Mesenchymal stem cell (in vitro differentiated cells and primary cell): ENCODE measurements at regions not wholly inside any gene's neighbourhood (a gene's known extent, or its start where the extent isn't known, plus 50 kb on each side); places are given as distances from the start of the nearest gene placed in this dataset.

Experiments used
- DNase-seq: peaks from one replicate; pipeline ENCODE4 v3.0.0-alpha.2; 2013
- H2AFZ ChIP-seq: one replicate; pipeline ENCODE4 v1.6.1; 2013; ENCODE audit warnings: low read depth, mild to moderate bottlenecking, control low read depth, inconsistent platforms, low read length, moderate library complexity
- H2AK5ac ChIP-seq: 2 replicates; pipeline ENCODE4 v1.6.1; 2013; ENCODE audit warnings: low read length, moderate library complexity, mild to moderate bottlenecking, inconsistent platforms; ENCODE audit not compliant: severe bottlenecking
- H2BK120ac ChIP-seq: one replicate; pipeline ENCODE4 v1.6.1; 2013; ENCODE audit warnings: low read depth, mild to moderate bottlenecking, inconsistent platforms, low read length, moderate library complexity
- H2BK12ac ChIP-seq, 2 experiments: one replicate each; pipeline ENCODE4 v1.6.1; 2013; ENCODE audit warnings: inconsistent platforms in 2 of 2, low read length in 2 of 2, mild to moderate bottlenecking in 2 of 2, moderate library complexity in 2 of 2, control low read depth in 1 of 2
- H2BK15ac ChIP-seq: one replicate; pipeline ENCODE4 v1.6.1; 2013; ENCODE audit warnings: mild to moderate bottlenecking, low read depth, inconsistent platforms; ENCODE audit not compliant: poor library complexity, severe bottlenecking
- H2BK5ac ChIP-seq: 2 replicates; pipeline ENCODE4 v1.6.1; 2013; ENCODE audit warnings: low read depth, mild to moderate bottlenecking, low read length, control low read depth, inconsistent platforms; ENCODE audit not compliant: poor library complexity, severe bottlenecking
- H3K14ac ChIP-seq, 2 experiments: one replicate each; pipeline ENCODE4 v1.6.1; 2013; ENCODE audit warnings: inconsistent platforms in 2 of 2, low read length in 2 of 2, control low read depth in 1 of 2, mild to moderate bottlenecking in 1 of 2, moderate library complexity in 1 of 2
- H3K18ac ChIP-seq, 2 experiments: one replicate each; pipeline ENCODE4 v1.6.1; 2013; ENCODE audit warnings: inconsistent platforms in 2 of 2, low read length in 2 of 2, control low read depth in 1 of 2, low read depth in 1 of 2, mild to moderate bottlenecking in 1 of 2
- H3K23ac ChIP-seq, 2 experiments: one replicate each; pipeline ENCODE4 v1.6.1; 2013; ENCODE audit warnings: inconsistent platforms in 2 of 2, low read length in 2 of 2, mild to moderate bottlenecking in 2 of 2, moderate library complexity in 2 of 2, control low read depth in 1 of 2
- H3K27ac ChIP-seq: 2 replicates; pipeline ENCODE4 v1.5.1; 2013; ENCODE audit warnings: mild to moderate bottlenecking, moderate library complexity, low read length, control low read depth, inconsistent platforms; ENCODE audit not compliant: poor library complexity, severe bottlenecking
- H3K27me3 ChIP-seq, 2 experiments: 2 replicates each; pipeline versions ENCODE4 v1.6.1 to v1.7.0; 2013; ENCODE audit warnings: low read length in 2 of 2, mild to moderate bottlenecking in 2 of 2, moderate library complexity in 2 of 2, control low read depth in 1 of 2, inconsistent platforms in 1 of 2; ENCODE audit not compliant: control insufficient read depth in 1 of 2, insufficient read depth in 1 of 2
- H3K36me3 ChIP-seq, 2 experiments: 2 replicates each; pipeline versions ENCODE4 v1.6.1 to v1.7.0; 2013; ENCODE audit warnings: low read length in 2 of 2, control low read depth in 1 of 2, inconsistent platforms in 1 of 2, low read depth in 1 of 2, mild to moderate bottlenecking in 1 of 2; ENCODE audit not compliant: insufficient read depth in 2 of 2, control insufficient read depth in 1 of 2
- H3K4ac ChIP-seq, 2 experiments: one replicate each; pipeline ENCODE4 v1.6.1; 2013; ENCODE audit warnings: inconsistent platforms in 2 of 2, low read length in 2 of 2, mild to moderate bottlenecking in 2 of 2, moderate library complexity in 2 of 2, control low read depth in 1 of 2, low read depth in 1 of 2
- H3K4me1 ChIP-seq: 2 replicates; pipeline ENCODE4 v1.6.1; 2013; ENCODE audit warnings: low read depth, low read length, control low read depth; ENCODE audit not compliant: control insufficient read depth, insufficient read depth
- H3K4me2 ChIP-seq: 2 replicates; pipeline ENCODE4 v1.6.1; 2013; ENCODE audit warnings: low read length, mild to moderate bottlenecking, inconsistent platforms; ENCODE audit not compliant: poor library complexity, severe bottlenecking
- H3K4me3 ChIP-seq, 2 experiments: 2 replicates each; pipeline versions ENCODE4 v1.5.1 to v1.7.0; 2013; ENCODE audit warnings: low read length in 2 of 2, mild to moderate bottlenecking in 2 of 2, control low read depth in 1 of 2, low read depth in 1 of 2; ENCODE audit not compliant: insufficient read depth in 1 of 2
- H3K79me1 ChIP-seq: replicated peaks from 2 replicates; pipeline ENCODE4 v1.6.1; 2013; ENCODE audit warnings: mild to moderate bottlenecking, control low read depth, low read length, inconsistent platforms; ENCODE audit not compliant: poor library complexity, severe bottlenecking
- H3K9ac ChIP-seq: 2 replicates; pipeline ENCODE4 v1.7.0; 2013; ENCODE audit warnings: mild to moderate bottlenecking, low read length, moderate library complexity
- H3K9me3 ChIP-seq: 2 replicates; pipeline ENCODE4 v1.7.0; 2013; ENCODE audit warnings: mild to moderate bottlenecking, low read length; ENCODE audit not compliant: control insufficient read depth
- H4K8ac ChIP-seq: one replicate; pipeline ENCODE4 v1.6.1; 2013; ENCODE audit warnings: inconsistent platforms, mild to moderate bottlenecking, low read length, moderate library complexity
- H4K91ac ChIP-seq: one replicate; pipeline ENCODE4 v1.6.1; 2013; ENCODE audit warnings: mild to moderate bottlenecking, low read length, inconsistent platforms
- WGBS: methylation state at CpG from one replicate; pipeline ENCODE4 v1.1.7; 2013; ENCODE audit warnings: mixed read lengths; 5-methylcytosine and 5-hydroxymethylcytosine counted together

GRCh38 chr6:74606582-74607071 is 599.2 kb downstream of the COL12A1 start:
- H2AK5ac ChIP-seq: no peak overlapping the region
- H3K14ac ChIP-seq: no peak overlapping the region
- DNase-seq: peak; percentile 94
- no peak overlapping the region for H2BK15ac ChIP-seq
- H3K4me1 ChIP-seq: peaks cover 2% of the 10 kb centered on the region
- H3K4me2 ChIP-seq: no peak overlapping the region
- no peak overlapping the region for H4K8ac ChIP-seq
- 0% methylated on average over 1 of the region's 3 CpGs for whole genome bisulfite sequencing
- H2BK5ac ChIP-seq: no peak overlapping the region
- peak overlapping the region; percentile 95 for H3K27ac ChIP-seq
- no peak overlapping the region for H3K23ac ChIP-seq
- no peaks in the 10 kb centered on the region for H3K27me3 ChIP-seq
- H3K79me1 ChIP-seq: no peaks in the 10 kb centered on the region
- H2BK120ac ChIP-seq: no peak overlapping the region
- H3K9me3 ChIP-seq: no peaks in the 10 kb centered on the region
- H4K91ac ChIP-seq: no peak overlapping the region
- H2AFZ ChIP-seq: no peak overlapping the region
- H3K4ac ChIP-seq: no peak overlapping the region
- peak overlapping the region in 1 of 2 experiments; percentile 63 for H3K18ac ChIP-seq
- H3K9ac ChIP-seq: peak overlapping the region; percentile 72
- H3K36me3 ChIP-seq: no peaks in the 10 kb centered on the region
- peak overlapping the region in 1 of 2 experiments; percentile 50 for H3K4me3 ChIP-seq
- H2BK12ac ChIP-seq: no peak overlapping the region

- no peak overlapping the region for H3K4me2 ChIP-seq
- DNase-seq: no peak
Measured at GRCh38 chr6:74605922-74606581, 599.8 kb downstream of the COL12A1 start.

GRCh38 chr6:74604279-74604678 is 601.6 kb downstream of the COL12A1 start:
- Histone ChIP-seq H2BK15ac (no peak overlapping the region), H2AK5ac (no peak overlapping the region), H4K91ac (no peak overlapping the region), H3K23ac (no peak overlapping the region), H3K14ac (no peak overlapping the region), H2BK12ac (no peak overlapping the region), H3K4me2 (no peak overlapping the region), H3K4me1 (no peaks in the 10 kb centered on the region), H3K79me1 (no peaks in the 10 kb centered on the region), H3K9ac (no peak overlapping the region), H3K4me3 (no peak overlapping the region), H3K18ac (no peak overlapping the region), H3K27ac (no peak overlapping the region), H2BK5ac (no peak overlapping the region), H3K4ac (no peak overlapping the region), H3K27me3 (no peaks in the 10 kb centered on the region), H2BK120ac (no peak overlapping the region), H3K9me3 (no peaks in the 10 kb centered on the region), H3K36me3 (no peaks in the 10 kb centered on the region), H2AFZ (no peak overlapping the region), H4K8ac (no peak overlapping the region)
- DNase-seq: no peak
- WGBS: 94% methylated on average over 3 of the region's 3 CpGs

More at GRCh38 chr6:74605922-74606581, 599.8 kb downstream of the COL12A1 start:
- Histone ChIP-seq H4K8ac (no peak overlapping the region), H3K36me3 (no peaks in the 10 kb centered on the region), H3K27ac (peak overlapping the region; percentile 95), H2BK120ac (no peak overlapping the region), H3K18ac (no peak overlapping the region), H3K9ac (peak overlapping the region; percentile 72), H3K23ac (no peak overlapping the region), H2BK12ac (peak overlapping the region in 1 of 2 experiments; percentile 59), H3K4ac (no peak overlapping the region), H2BK15ac (no peak overlapping the region), H4K91ac (no peak overlapping the region), H3K27me3 (no peaks in the 10 kb centered on the region), H3K4me1 (peaks cover 2% of the 10 kb centered on the region), H2AK5ac (no peak overlapping the region), H3K14ac (no peak overlapping the region), H3K9me3 (no peaks in the 10 kb centered on the region), H3K4me3 (peak overlapping the region in 1 of 2 experiments; percentile 50), H3K79me1 (no peaks in the 10 kb centered on the region), H2BK5ac (no peak overlapping the region), H2AFZ (no peak overlapping the region)
- 100% methylated on average over 1 of the region's 3 CpGs for WGBS

GRCh38 chr6:74603322-74604076 is 602.4 kb downstream of the COL12A1 start:
- H2AK5ac ChIP-seq: no peak overlapping the region
- no peak overlapping the region for H2BK15ac ChIP-seq
- H3K14ac ChIP-seq: no peak overlapping the region
- H2BK12ac ChIP-seq: no peak overlapping the region
- no peak overlapping the region for H4K91ac ChIP-seq
- no peak overlapping the region for H2BK5ac ChIP-seq
- H3K9me3 ChIP-seq: no peaks in the 10 kb centered on the region
- peak overlapping the region; percentile 42 for H2BK120ac ChIP-seq
- H3K4ac ChIP-seq: no peak overlapping the region
- H3K27me3 ChIP-seq: no peaks in the 10 kb centered on the region
- no CpG with 5 or more reads among the region's 2 CpGs for WGBS
- no peak overlapping the region for H3K27ac ChIP-seq
- H3K18ac ChIP-seq: no peak overlapping the region
- no peaks in the 10 kb centered on the region for H3K79me1 ChIP-seq
- no peaks in the 10 kb centered on the region for H3K4me1 ChIP-seq
- H3K23ac ChIP-seq: no peak overlapping the region
- no peak overlapping the region for H2AFZ ChIP-seq
- H3K36me3 ChIP-seq: no peaks in the 10 kb centered on the region
- no peak overlapping the region for H3K4me2 ChIP-seq
- no peak overlapping the region for H3K4me3 ChIP-seq
- no peak overlapping the region for H4K8ac ChIP-seq
- H3K9ac ChIP-seq: peak overlapping the region; percentile 11
- no peak for DNase-seq
